GM12864 (cell line): ENCODE measurements at regions not wholly inside any gene's neighbourhood (a gene's known extent, or its start where the extent isn't known, plus 50 kb on each side); places are given as distances from the start of the nearest gene placed in this dataset.

Experiments used
- DNase-seq: peaks from one replicate; pipeline ENCODE4 v3.0.0-alpha.2; 2011; ENCODE audit warnings: low read depth
- H3K4me3 ChIP-seq: 2 replicates; pipeline ENCODE4 v1.5.1; 2011; ENCODE audit warnings: mild to moderate bottlenecking, low read depth, low read length, control low read depth
- TF ChIP-seq, protein P1 (sequence below): IDR thresholded peaks from 2 replicates; pipeline ENCODE4 v1.5.1; 2011; ENCODE audit warnings: low read depth, mild to moderate bottlenecking, moderate library complexity, low read length, control low read depth, inconsistent platforms; ENCODE audit errors: missing control alignments

DNA sequence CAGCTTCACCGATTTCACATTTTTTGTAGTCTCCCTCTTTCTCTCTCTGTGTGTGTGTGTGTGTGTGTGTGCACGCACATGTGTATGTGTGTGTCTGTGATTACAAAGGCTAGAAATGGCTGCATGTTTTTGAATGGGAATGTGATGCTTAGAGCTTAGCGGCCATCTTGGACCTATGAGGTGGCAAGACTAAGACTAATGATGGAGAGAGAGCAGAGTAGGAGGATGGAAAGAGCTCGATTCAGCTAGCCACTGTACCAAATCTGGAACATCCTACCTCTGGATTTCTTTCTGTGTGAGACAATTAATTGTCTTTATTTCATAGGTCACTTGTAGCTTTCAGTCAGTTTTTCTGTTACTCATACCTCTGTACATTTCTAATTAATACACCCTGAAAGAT lies 205.1 kb downstream of the PCSK1 start:
- TF ChIP-seq, protein P1, sequence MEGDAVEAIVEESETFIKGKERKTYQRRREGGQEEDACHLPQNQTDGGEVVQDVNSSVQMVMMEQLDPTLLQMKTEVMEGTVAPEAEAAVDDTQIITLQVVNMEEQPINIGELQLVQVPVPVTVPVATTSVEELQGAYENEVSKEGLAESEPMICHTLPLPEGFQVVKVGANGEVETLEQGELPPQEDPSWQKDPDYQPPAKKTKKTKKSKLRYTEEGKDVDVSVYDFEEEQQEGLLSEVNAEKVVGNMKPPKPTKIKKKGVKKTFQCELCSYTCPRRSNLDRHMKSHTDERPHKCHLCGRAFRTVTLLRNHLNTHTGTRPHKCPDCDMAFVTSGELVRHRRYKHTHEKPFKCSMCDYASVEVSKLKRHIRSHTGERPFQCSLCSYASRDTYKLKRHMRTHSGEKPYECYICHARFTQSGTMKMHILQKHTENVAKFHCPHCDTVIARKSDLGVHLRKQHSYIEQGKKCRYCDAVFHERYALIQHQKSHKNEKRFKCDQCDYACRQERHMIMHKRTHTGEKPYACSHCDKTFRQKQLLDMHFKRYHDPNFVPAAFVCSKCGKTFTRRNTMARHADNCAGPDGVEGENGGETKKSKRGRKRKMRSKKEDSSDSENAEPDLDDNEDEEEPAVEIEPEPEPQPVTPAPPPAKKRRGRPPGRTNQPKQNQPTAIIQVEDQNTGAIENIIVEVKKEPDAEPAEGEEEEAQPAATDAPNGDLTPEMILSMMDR, result no peak
- DNase-seq, result no peak
- H3K4me3 ChIP-seq, result no peak overlapping the region

DNA sequence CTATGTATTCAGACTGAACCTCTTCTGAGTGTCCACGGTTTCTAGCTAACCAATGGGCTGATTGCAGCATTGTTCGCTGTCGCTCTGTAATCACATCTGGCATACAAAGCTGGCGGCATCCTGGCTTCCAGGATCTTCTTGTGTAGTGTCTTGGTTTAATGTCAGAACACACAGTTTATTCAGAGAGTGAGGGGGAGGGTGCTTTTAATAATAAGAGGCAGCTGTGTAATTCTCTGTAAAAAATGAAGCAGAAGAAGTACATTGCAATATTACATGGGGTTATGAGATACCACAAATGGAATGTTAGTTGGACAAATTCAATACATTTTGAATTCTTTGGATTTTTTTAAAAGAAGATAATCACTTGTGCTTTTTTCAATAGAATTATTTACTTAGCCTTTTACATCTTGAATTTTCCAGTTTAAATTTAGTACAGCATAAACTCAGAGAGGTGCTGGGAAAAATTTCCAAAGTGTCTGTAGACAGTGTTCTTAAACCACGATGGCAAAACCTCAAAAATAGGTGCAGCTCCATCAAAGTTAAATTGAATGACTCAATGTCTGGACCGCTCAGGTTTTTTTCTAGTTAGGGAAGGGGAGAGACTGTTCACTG lies 206.0 kb downstream of the PCSK1 start:
- no peak for DNase-seq
- TF ChIP-seq, protein P1, result no peak

DNA sequence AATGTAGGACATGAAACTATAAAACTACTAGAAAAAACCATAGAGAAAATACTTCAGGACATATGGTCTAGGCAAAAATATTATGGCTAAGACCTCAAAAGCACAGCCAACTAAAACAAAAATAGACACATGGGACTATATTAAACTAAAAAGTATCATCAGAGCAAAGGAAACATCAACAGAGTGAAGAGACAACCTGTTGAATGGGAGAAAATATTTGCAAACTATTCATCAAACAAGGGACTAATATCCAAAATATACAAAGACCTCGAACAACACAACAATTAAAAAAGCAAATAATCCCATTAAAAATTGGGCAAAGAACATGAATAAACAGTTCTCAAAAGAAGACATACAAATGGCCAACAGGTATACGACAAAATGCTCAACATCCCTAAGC lies 210.9 kb downstream of the PCSK1 start:
- H3K4me3 ChIP-seq, result no peak overlapping the region
- TF ChIP-seq, protein P1, result no peak
- DNase-seq, result no peak

More for the DNA sequence above, 206.0 kb downstream of the PCSK1 start:
- no peak overlapping the region for H3K4me3 ChIP-seq

DNA sequence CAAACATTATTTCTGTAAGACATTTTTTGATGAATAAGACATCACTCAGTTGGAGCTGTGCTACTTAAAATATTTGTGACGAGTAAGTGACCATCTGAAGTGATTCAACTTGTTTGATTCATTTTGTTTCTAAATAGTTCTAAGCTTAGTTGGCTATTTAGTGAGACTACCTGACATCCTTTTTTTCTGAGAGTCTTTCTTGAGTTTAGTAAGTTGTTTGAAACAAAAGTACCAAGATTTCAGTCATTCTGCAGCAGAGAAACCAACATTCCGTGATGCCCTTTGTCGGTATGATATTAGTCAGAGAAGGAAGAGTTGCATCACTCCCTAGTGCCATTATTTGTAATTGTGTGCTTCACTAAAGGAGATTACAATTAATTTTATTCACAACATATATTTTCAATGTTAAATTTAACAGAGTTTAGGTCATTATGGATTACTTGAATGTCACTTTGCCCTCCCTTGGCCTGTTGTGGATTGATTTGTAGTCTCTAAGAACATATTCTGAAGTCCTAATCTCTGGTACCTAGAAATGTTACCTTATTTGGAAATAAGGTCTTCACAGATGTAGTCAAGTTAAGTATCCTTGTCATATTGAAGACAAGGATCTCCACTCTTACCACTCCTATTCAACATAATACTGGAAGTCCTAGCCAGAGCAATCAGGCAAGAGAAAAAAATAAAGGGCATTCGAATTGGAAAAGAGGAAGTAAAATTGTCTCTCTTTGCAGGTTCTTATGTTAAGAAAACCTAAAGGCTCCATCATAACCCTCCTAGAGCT lies 212.2 kb downstream of the PCSK1 start:
- peak; percentile 25 for DNase-seq
- TF ChIP-seq, protein P1, result no peak
- H3K4me3 ChIP-seq, result no peak overlapping the region

DNA sequence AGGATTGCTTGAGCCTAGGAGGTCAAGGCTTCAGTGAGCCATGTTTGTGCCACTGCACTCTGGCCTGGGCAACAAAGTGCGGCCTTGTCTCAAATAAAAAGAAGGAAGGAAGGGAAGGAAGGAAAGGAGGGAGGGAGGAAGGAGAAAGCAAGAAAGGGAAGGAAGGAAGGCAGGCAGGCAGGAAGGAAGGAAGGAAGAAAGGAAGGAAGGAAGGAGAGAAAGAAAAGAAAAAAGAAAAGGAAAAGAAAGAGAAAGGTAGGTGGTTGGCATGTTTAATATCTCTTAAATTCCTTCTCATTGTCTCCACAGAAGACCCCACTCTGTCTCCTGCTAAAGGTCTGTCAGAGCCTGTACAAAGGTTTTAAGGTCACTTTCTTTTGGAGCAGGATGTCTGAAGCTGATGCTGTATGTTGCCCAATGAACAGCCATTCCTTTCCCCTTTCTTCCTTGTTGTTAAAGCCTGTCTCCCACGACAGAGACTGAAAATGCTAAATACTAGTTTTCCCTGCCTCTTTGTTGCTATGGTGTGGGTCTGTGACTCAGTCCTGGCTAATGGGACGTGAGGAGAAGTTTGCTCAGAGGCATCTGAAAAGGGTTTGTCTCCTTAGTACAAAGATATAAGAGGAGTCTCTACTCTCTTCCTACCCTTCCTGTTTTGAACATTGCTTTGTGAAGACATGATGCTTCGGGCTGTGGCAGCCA lies 213.3 kb downstream of the PCSK1 start:
- TF ChIP-seq, protein P1, result no peak
- no peak for DNase-seq
- no peak overlapping the region for H3K4me3 ChIP-seq

DNA sequence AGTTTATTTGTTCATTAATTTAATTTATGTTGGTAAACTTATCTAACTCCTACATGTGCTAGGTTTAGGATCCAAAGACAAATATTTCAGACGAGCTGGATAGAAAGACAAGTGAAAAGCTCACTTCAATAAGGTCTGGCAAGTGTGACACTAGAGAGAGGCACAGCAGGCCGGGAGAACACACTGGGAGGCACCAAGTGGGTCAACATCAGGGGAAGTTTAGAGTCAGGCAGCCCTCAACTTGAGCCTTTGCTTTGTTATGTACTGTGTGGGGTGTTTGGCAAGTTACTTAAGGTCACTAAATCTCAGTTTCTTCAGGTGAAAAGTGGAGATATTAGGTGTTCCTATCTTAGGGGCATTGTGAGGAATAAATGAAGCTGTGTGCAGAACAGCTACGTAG lies 214.4 kb downstream of the PCSK1 start:
- no peak for DNase-seq
- TF ChIP-seq, protein P1, result no peak
- no peak overlapping the region for H3K4me3 ChIP-seq
